ENCODE measurements at regions not wholly inside any gene's neighbourhood (a gene's known extent, or its start where the extent isn't known, plus 50 kb on each side); places are given as distances from the start of the nearest gene placed in this dataset.

DNA sequence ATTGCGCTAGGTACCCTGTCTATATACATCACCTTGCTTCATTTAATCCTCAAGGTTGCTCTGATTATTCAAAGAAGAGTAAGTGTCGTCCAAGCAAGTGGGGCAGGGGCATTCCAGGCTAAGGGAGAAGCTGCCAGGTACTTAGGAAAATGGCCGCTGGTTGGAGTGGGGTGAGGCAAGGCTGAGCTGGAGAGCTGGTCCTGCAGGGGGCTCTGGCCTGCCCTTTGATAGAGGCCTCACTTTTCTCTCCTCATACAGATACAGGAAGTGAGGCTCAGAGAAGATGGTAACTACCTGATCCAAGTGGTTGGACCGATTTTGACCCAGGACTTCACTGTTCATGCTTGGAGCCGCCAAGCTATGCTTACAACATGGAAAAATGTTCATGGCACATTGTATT lies 86.9 kb upstream of the ZBTB40 start:
- BruUV-seq (replicated peaks) = no TSS peak
- DNase-seq = no peak
- Mint-ChIP-seq H3K27ac (ENCODE audit: unreplicated experiment) (no peak overlapping the region), H3K27me3 (ENCODE audit: unreplicated experiment) (peaks cover 92% of the 10 kb centered on the region), H3K36me3 (ENCODE audit: insufficient read depth, unreplicated experiment) (no peaks in the 10 kb centered on the region), H3K9me3 (ENCODE audit: low read depth, unreplicated experiment) (no peaks in the 10 kb centered on the region), H3K4me3 (ENCODE audit: low read depth, unreplicated experiment) (no peak overlapping the region), H3K4me1 (ENCODE audit: low read depth, unreplicated experiment) (no peaks in the 10 kb centered on the region)
- intact Hi-C loops (cut with micrococcal nuclease; ENCODE audit: unreplicated experiment) = no loop called here
- CTCF ChIA-PET = interaction anchor here (0.6 kb wide), 1 partner anchor 170 kb away, joined by 3 read pairs; no protein-coding TSS in a partner anchor
- no peak for TF ChIP-seq CTCF (IDR thresholded peaks at IDR 0.05; ENCODE audit: unreplicated experiment)

- Mint-ChIP-seq H3K4me1 (ENCODE audit: low read depth, unreplicated experiment) (no peaks in the 10 kb centered on the region), H3K4me3 (ENCODE audit: low read depth, unreplicated experiment) (no peak overlapping the region), H3K36me3 (ENCODE audit: insufficient read depth, unreplicated experiment) (no peaks in the 10 kb centered on the region), H3K27me3 (ENCODE audit: unreplicated experiment) (peaks cover 92% of the 10 kb centered on the region), H3K27ac (ENCODE audit: unreplicated experiment) (no peak overlapping the region), H3K9me3 (ENCODE audit: low read depth, unreplicated experiment) (no peaks in the 10 kb centered on the region)
- no peak for TF ChIP-seq CTCF (IDR thresholded peaks at IDR 0.05; ENCODE audit: unreplicated experiment)
- CTCF ChIA-PET = no interaction called here
- intact Hi-C loops (cut with micrococcal nuclease; ENCODE audit: unreplicated experiment) = no loop called here
- no peak for DNase-seq
- BruUV-seq (replicated peaks) = no TSS peak
Measured at GRCh38 chr1:22365331-22366295, 86.0 kb upstream of the ZBTB40 start.

DNA sequence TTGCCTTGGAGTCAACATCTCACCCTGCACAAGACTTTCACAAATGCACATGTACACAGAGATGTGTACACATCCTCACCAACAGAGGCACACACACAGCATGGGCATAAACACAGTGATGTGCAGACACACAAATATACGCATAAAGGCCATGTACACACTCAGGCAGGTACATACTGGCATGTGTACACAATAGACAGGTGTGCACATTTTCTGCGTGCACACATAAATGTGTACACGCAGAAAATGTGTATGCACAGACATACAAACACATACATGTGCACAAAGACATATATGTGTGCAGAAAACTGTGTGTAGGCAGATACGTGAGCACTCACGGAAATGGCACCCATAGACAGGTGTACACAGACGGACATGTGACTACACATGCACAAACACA lies 85.3 kb upstream of the ZBTB40 start:
- H3K36me3 Mint-ChIP-seq (ENCODE audit: insufficient read depth, unreplicated experiment) = no peaks in the 10 kb centered on the region
- DNase-seq = no peak
- no peak overlapping the region for H3K27ac Mint-ChIP-seq (ENCODE audit: unreplicated experiment)
- H3K4me1 Mint-ChIP-seq (ENCODE audit: low read depth, unreplicated experiment) = no peaks in the 10 kb centered on the region
- no TSS peak for BruUV-seq (replicated peaks)
- no peak overlapping the region for H3K4me3 Mint-ChIP-seq (ENCODE audit: low read depth, unreplicated experiment)
- H3K27me3 Mint-ChIP-seq (ENCODE audit: unreplicated experiment) = peaks cover 92% of the 10 kb centered on the region
- TF ChIP-seq CTCF (IDR thresholded peaks at IDR 0.05; ENCODE audit: unreplicated experiment) = no peak
- intact Hi-C loops (cut with micrococcal nuclease; ENCODE audit: unreplicated experiment) = no loop called here
- CTCF ChIA-PET = no interaction called here
- H3K9me3 Mint-ChIP-seq (ENCODE audit: low read depth, unreplicated experiment) = no peaks in the 10 kb centered on the region

DNA sequence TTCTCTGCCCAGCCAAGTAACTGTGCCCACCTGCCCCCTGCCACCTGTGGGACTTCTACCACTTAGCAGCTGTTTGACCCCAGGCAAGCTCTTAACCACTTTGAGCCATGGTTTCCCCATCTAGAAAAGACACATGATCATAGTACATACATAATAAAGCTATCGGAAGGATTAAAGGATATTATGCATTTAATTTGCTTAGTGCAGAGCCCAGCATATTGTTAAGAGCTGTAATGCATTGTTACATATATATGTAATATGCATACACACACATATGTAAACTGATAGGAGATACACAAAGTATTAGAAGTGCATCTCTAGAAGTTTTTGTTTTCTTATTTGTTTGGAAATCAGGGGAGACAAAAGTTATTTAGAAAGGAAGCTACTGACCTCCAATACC lies 83.5 kb upstream of the ZBTB40 start:
- no peaks in the 10 kb centered on the region for H3K4me1 Mint-ChIP-seq (ENCODE audit: low read depth, unreplicated experiment)
- BruUV-seq (replicated peaks) = no TSS peak
- CTCF ChIA-PET = no interaction called here
- peaks cover 100% of the 10 kb centered on the region for H3K27me3 Mint-ChIP-seq (ENCODE audit: unreplicated experiment)
- intact Hi-C loops (cut with micrococcal nuclease; ENCODE audit: unreplicated experiment) = no loop called here
- H3K36me3 Mint-ChIP-seq (ENCODE audit: insufficient read depth, unreplicated experiment) = no peaks in the 10 kb centered on the region
- no peak for DNase-seq
- no peaks in the 10 kb centered on the region for H3K9me3 Mint-ChIP-seq (ENCODE audit: low read depth, unreplicated experiment)
- TF ChIP-seq CTCF (IDR thresholded peaks at IDR 0.05; ENCODE audit: unreplicated experiment) = no peak
- no peak overlapping the region for H3K4me3 Mint-ChIP-seq (ENCODE audit: low read depth, unreplicated experiment)
- H3K27ac Mint-ChIP-seq (ENCODE audit: unreplicated experiment) = no peak overlapping the region
